NCI-H1694 treated with DMSO at 0.1 percent for 48 hours (cell line): ENCODE measurements at regions not wholly inside any gene's neighbourhood (a gene's known extent, or its start where the extent isn't known, plus 50 kb on each side); places are given as distances from the start of the nearest gene placed in this dataset.
A peak's percentile ranks its signal among the peaks of the same experiment; 100 is the strongest.

Experiments used
- DNase-seq: peaks from one replicate; lab custom pipeline; 2025; lab: John Stamatoyannopoulos, UW

GRCh38 chr1:8267307-8267706, 50.6 kb upstream of the SLC45A1 start:
- DNase-seq: no peak

DNA sequence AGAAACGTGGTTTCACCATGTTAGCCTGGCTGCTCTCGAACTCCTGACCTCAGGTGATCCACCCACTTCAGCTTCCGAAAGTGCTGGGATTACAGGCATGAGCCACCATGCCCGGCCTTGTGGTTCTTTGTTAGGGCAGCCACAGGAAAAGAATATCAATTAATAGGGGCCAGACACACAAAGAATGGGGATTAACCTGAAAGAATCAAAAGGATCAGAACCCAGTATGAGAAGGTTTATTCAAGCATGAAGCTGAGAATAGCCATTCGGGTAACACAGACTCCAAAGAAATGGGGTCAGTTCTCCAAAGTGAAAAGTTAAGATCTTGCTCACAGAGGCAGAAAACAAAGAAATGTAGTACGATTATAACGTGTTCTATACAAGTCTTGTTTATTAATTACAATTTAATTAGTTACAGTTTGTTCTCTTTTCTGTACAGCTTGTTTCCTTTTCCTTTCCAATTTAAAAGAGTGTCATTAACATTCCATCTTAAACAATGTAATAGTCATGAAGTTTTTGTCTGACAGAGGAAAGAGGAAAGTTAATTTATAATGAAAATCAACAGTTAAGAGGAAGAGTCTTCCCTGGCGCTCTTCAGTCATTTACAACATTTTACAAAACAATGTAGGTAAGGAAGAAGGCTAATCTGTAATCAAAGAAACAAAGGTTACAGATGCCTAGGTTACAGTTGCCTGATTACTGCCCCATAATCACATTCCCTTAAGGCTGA, 51.3 kb upstream of the SLC45A1 start:
- no peak for DNase-seq

GRCh38 chr1:8263791-8264190, 54.1 kb upstream of the SLC45A1 start:
- DNase-seq: no peak

DNA sequence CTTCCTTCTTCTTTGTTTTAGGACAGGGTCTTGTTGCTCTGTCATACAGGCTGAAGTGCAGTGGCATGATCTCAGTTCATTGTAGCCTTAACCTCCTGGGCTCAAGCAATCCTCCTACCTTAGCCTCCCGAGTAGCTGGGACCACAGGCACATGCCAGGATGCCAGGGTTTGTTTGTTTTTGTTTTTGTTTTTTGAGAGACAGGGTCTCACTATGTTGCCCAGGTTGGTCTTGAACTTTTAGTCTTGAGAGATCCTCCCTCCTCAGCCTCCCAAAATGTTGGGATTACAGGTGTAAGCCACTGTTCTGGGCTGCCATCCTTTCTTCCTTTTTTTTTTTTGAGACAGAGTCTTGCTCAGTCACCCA, 56.5 kb upstream of the SLC45A1 start:
- DNase-seq: no peak

DNA sequence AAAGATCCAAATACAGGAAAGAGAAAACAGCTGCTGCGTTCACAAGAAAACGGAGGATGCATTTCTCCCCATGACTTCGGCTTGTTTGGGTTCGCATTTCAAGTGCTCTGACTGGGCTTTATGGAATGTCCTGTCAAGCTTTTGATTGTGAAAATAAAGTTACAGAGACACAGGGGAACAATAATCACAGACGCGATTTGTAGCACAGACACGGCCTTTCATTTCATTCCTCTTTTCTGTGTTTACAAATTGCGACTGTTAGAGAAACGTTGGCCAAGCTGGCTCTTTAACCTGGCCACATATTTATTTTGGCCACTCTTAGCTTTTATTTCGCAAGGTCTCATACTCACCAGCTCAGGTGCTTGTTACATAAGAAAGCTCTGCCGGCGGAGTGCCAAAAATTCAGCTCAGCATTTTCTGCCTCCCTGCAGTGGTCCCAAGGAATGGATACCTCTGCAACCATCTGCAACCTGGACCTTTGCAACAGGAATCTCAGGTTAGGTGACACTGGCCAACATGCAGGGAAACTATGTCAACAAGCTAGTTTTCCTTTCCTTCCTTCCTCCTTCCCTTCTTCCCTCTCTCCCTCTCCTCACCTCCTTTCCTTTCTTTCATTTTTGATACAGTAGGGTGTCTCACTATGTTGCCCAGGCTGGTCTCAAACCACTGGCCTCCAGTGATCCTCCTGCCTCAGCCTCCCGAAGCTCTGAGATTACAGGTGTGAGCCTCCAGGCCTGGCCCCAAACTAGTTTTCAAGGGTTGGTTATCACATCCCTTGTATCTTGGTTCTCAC, 58.2 kb upstream of the SLC45A1 start:
- DNase-seq: no peak

DNA sequence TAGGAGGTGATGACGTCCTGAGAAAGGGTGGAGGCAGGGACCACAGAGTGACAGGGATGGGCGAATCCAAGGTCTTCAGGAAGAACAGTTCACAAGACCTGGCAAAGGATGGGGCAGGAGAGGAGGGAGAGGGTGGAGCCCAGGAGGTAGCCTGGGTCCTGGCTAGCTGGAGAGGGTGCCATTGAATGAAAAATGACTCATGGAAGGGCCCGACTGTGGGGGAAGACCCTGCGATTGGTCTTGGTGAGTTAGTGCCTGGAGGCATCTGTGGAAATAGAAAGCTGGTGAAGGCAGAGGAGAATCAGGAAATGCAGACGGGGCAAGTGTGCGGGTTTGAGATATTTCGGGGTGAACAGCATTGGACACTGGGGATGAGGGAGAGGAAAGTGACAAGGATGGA, 60.3 kb upstream of the SLC45A1 start:
- DNase-seq: no peak

DNA sequence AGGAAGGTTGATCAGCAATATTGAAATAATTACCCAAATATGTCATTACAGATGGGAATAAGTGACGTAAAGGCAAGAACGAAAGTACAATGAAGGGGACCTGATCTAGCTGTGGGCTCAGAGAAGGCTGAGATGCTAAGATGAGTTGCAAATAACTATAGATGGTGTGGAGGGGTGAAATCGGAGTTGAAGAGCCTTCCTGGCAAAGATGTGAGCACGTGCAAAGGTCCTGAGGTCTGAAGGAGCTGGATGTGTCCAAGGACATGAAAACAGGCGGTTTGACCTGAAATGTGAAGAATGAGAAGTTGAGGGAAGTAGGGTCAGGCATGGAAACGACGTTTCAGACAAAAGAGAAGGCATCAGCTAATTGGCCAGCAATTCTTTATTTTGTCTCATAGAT, 61.6 kb upstream of the SLC45A1 start:
- DNase-seq: no peak

GRCh38 chr1:8255712-8256111, 62.2 kb upstream of the SLC45A1 start:
- no peak for DNase-seq

- DNase-seq: peak; percentile 91
These were observed 65.5 kb upstream of the SLC45A1 start for GRCh38 chr1:8252266-8252951.

- no peak for DNase-seq
These were observed 66.3 kb upstream of the SLC45A1 start for GRCh38 chr1:8251635-8252034.

DNA sequence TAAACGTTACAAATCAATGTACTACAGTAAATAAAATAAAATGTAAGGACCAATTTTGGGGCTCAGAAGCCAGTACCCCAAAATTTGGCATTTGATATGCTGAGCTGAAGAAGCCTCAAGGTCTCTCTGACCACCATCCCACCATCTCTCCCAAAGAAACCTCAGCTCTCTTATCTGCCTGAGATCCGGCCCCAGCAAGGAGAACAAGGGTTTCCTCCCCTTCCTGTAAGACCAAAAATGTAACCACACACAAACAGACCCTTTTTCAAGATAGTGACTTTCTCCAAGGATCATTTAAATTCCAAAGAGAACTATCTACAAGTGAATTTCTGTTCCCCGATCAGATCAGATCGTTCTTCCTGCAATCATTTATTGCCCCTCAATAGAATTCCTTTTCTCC, 68.1 kb upstream of the SLC45A1 start:
- no peak for DNase-seq

DNA sequence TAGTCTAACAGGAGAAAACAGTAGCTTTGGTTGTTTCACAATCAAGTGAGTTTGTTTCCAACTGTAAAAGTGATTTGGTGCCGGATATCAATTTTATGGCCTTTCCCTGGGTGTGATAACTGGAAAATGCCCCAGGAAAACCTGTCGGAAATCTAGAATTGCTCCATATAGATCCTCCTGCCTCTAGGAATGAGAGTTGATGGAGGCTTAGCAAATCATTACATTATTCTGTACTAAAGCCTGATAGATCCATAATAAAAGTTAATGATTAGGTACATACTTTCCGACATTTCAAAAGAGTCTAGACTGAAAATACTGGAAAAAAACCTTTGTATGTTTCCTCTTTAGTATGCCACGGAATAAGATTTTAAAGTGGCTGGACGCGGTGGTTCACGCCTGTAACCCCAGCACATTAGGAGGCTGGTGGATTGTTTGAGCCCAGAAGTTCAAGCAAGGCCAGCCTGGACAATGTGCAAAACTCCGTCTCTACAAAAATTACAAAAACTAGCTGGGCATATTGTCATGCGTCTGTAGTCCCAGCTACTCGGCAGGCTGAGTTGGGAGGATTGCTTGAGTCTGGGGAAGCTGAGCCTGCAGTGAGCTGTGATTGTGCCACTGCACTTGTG, 70.0 kb upstream of the SLC45A1 start:
- DNase-seq: no peak

DNA sequence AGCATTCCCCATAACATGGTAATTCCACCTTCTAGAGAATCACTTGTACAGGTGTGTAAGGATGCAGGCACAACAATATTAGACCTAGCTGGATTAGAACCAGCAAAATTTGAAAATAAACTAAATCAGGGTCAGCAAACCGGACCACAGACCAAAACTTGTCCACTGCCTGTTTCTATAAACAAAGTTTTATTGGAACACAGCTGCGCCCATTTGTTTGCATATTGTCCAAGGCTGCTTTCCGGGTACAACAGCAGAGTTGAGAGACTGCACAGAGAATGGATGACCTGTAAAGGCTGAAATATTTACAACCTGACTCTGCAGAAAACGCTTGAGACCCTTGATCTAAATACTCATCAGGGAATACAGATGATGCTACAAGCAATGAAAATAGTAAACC, 73.6 kb upstream of the SLC45A1 start:
- no peak for DNase-seq

DNA sequence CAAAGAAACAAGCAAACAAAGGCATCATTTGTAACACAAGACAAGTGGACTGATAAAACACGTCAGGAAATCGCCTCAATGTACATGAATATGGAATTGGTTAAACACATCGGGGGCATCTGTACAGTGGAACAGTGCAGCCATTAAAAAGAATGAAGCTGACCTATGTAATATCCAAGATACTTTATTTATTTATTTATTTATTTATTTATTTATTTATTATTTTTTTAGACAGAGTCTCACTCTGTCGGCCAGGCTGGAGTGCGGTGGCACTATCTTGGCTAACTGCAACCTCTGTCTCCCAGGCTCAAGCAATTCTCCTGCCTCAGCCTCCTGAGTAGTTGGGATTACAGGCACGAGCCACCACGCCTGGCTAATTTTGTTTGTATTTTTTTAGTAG, 75.4 kb upstream of the SLC45A1 start:
- no peak for DNase-seq

GRCh38 chr1:8241417-8242014, 76.4 kb upstream of the SLC45A1 start:
- no peak for DNase-seq

GRCh38 chr1:8239306-8240023, 78.4 kb upstream of the SLC45A1 start:
- no peak for DNase-seq

GRCh38 chr1:8239039-8239305, 78.9 kb upstream of the SLC45A1 start:
- DNase-seq: no peak

DNA sequence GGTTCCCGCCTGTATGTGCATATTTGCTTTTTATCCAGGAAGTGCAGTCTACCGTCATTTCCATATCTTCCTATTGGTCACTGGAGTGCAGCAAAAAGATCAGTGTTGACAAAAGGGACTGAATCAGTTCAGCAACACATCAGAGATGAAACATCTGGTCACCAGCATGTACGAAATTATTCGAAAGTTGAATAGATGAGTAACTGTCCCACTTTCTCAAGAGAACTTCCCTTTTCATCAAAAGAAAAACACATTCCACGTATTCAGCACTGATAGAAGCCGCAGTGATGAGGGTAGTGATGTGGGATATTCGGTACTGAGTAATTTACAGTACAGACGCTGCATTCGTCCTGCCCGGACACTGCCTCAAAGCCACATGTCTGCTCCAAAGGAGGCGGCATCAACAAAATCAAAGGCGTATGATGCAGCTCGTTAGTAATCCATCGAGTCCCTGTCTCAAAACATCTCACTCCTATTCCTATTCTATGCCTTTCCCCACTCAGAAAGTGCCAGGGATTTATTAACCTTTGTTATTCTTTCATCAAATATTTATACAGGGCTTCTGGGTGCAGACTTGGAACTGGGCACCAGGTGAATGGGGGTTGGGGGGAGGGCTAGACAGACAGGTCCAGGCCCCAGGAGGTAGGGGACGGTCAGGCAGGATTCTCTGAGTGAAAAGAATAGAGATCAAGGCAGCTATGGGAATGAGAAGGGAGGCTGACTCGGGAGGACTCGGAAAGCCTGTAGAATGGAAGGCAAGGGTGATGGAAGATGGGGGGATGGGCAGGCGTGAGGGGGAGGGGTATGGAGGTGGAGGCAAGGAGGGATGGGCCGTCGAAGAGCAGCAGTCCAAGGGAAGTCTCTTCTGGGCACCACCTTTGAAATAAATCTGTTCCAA, 79.5 kb upstream of the SLC45A1 start:
- no peak for DNase-seq

DNA sequence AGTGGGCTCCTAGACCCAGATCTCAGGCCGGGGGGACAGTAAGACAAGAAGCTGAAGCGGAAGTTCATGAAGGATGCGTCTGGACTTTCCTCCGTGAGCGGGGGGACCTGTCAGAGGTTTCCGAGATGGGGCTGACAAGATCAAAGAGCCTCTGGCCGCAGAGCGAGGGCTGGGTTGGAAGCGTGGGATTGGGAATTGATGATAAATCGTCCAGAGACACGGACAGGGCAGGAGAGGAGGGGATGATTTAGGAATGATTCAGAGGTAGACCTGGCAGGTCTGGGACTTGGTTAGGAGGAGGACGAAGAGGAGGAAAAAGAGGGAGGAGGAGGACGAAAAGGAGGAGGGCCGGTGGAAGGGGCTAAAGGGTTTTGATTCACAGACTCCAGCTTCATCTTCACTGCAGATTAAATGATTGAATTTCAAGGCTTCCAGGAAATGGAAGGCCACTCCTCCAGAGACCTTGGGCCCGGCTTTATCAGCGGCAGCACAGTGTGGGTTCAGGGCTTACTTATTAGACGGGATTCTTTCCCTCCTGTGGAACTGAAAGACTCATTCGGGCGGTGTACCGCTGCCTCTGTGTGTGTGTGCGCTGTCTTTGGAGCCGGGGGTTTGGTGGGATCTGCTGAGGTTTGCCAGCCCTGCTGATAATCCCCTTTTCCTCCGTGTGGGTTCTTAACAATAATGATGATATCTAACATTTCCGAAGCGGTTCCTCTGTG, 85.7 kb upstream of the SLC45A1 start:
- DNase-seq: no peak

GRCh38 chr1:8230292-8230621, 87.7 kb upstream of the SLC45A1 start:
- DNase-seq: no peak
